Skeletal muscle cell (primary cell): ENCODE measurements at regions not wholly inside any gene's neighbourhood (a gene's known extent, or its start where the extent isn't known, plus 50 kb on each side); places are given as distances from the start of the nearest gene placed in this dataset.

Experiments
- DNase-seq: peaks from one replicate; pipeline ENCODE4 v3.0.0-alpha.2; 2010; ENCODE audit warnings: low read depth
- H3K4me3 ChIP-seq: 2 replicates; pipeline ENCODE4 v1.5.1; 2011; ENCODE audit warnings: low read depth, mild to moderate bottlenecking, control low read depth, low read length, moderate library complexity

GRCh38 chr12:125586441-125586840, 521.2 kb downstream of the AACS start:
- DNase-seq: no peak
- H3K4me3 ChIP-seq: no peak overlapping the region

- DNase-seq: no peak
- H3K4me3 ChIP-seq: no peak overlapping the region
Observed at GRCh38 chr12:125593269-125593668, 528.0 kb downstream of the AACS start.

GRCh38 chr12:125604976-125605375, 539.7 kb downstream of the AACS start:
- DNase-seq: no peak
- no peak overlapping the region for H3K4me3 ChIP-seq

- H3K4me3 ChIP-seq: no peak overlapping the region
- DNase-seq: no peak
Observed at GRCh38 chr12:125606312-125606711, 541.1 kb downstream of the AACS start.

- H3K4me3 ChIP-seq: no peak overlapping the region
- DNase-seq: no peak
Observed at GRCh38 chr12:125610292-125610691, 545.1 kb downstream of the AACS start.

- no peak overlapping the region for H3K4me3 ChIP-seq
- DNase-seq: no peak
Observed at GRCh38 chr12:125610971-125611370, 545.7 kb downstream of the AACS start.

GRCh38 chr12:125614058-125614457, 548.8 kb downstream of the AACS start:
- no peak for DNase-seq
- no peak overlapping the region for H3K4me3 ChIP-seq

GRCh38 chr12:125619723-125620122, 554.5 kb downstream of the AACS start:
- no peak for DNase-seq
- no peak overlapping the region for H3K4me3 ChIP-seq

- DNase-seq: no peak
- H3K4me3 ChIP-seq: no peak overlapping the region
Observed at GRCh38 chr12:125633686-125634085, 568.5 kb downstream of the AACS start.

GRCh38 chr12:125634813-125635212, 569.6 kb downstream of the AACS start:
- no peak overlapping the region for H3K4me3 ChIP-seq
- DNase-seq: no peak

GRCh38 chr12:125639826-125640225, 574.6 kb downstream of the AACS start:
- no peak for DNase-seq
- no peak overlapping the region for H3K4me3 ChIP-seq

- DNase-seq: no peak
- no peak overlapping the region for H3K4me3 ChIP-seq
Observed at GRCh38 chr12:125643055-125643454, 577.8 kb downstream of the AACS start.

GRCh38 chr12:125645724-125646123, 580.5 kb downstream of the AACS start:
- DNase-seq: no peak
- H3K4me3 ChIP-seq: no peak overlapping the region

- no peak overlapping the region for H3K4me3 ChIP-seq
- DNase-seq: no peak
Observed at GRCh38 chr12:125650587-125650986, 585.4 kb downstream of the AACS start.

- no peak for DNase-seq
Observed at GRCh38 chr12:125651625-125652024, 586.4 kb downstream of the AACS start.

GRCh38 chr12:125652681-125653080, 587.4 kb downstream of the AACS start:
- DNase-seq: no peak
- H3K4me3 ChIP-seq: no peak overlapping the region

More at GRCh38 chr12:125651625-125652024, 586.4 kb downstream of the AACS start:
- no peak overlapping the region for H3K4me3 ChIP-seq

GRCh38 chr12:125657681-125658080, 592.4 kb downstream of the AACS start:
- no peak for DNase-seq
- no peak overlapping the region for H3K4me3 ChIP-seq

GRCh38 chr12:125674554-125675338, 609.5 kb downstream of the AACS start:
- DNase-seq: no peak

GRCh38 chr12:125676366-125676765, 611.1 kb downstream of the AACS start:
- no peak for DNase-seq
- H3K4me3 ChIP-seq: no peak overlapping the region

More at GRCh38 chr12:125674554-125675338, 609.5 kb downstream of the AACS start:
- no peak overlapping the region for H3K4me3 ChIP-seq

- H3K4me3 ChIP-seq: no peak overlapping the region
- no peak for DNase-seq
Observed at GRCh38 chr12:125677829-125678228, 612.6 kb downstream of the AACS start.

GRCh38 chr12:125678589-125678993, 613.4 kb downstream of the AACS start:
- DNase-seq: no peak
- no peak overlapping the region for H3K4me3 ChIP-seq
